ENCODE measurements at regions not wholly inside any gene's neighbourhood (a gene's known extent, or its start where the extent isn't known, plus 50 kb on each side); places are given as distances from the start of the nearest gene placed in this dataset.

- no peak for TF ChIP-seq CTCF (IDR thresholded peaks at IDR 0.05; ENCODE audit: low read depth, low read length, missing control alignments)
Measured at GRCh38 chr2:107160640-107161239, 274.8 kb upstream of the ST6GAL2 start.

GRCh38 chr2:107168141-107168540 lies 282.2 kb upstream of the ST6GAL2 start:
- no peak overlapping the region for H3K4me3 ChIP-seq (replicated peaks; ENCODE audit: low read depth, low read length)
- no peak for TF ChIP-seq CTCF (IDR thresholded peaks at IDR 0.05; ENCODE audit: low read depth, low read length, missing control alignments)
- no peak for DNase-seq (ENCODE audit: extremely low read depth, low read depth)

More at GRCh38 chr2:107160640-107161239, 274.8 kb upstream of the ST6GAL2 start:
- H3K4me3 ChIP-seq (replicated peaks; ENCODE audit: low read depth, low read length), result no peak overlapping the region
- DNase-seq (ENCODE audit: extremely low read depth, low read depth), result no peak

- H3K4me3 ChIP-seq (replicated peaks; ENCODE audit: low read depth, low read length), result no peak overlapping the region
- no peak for TF ChIP-seq CTCF (IDR thresholded peaks at IDR 0.05; ENCODE audit: low read depth, low read length, missing control alignments)
- DNase-seq (ENCODE audit: extremely low read depth, low read depth), result no peak
Measured at GRCh38 chr2:107174171-107174570, 288.2 kb upstream of the ST6GAL2 start.

GRCh38 chr2:107182981-107183380 lies 297.0 kb upstream of the ST6GAL2 start:
- no peak for TF ChIP-seq CTCF (IDR thresholded peaks at IDR 0.05; ENCODE audit: low read depth, low read length, missing control alignments)
- no peak overlapping the region for H3K4me3 ChIP-seq (replicated peaks; ENCODE audit: low read depth, low read length)
- no peak for DNase-seq (ENCODE audit: extremely low read depth, low read depth)

- no peak overlapping the region for H3K4me3 ChIP-seq (replicated peaks; ENCODE audit: low read depth, low read length)
- DNase-seq (ENCODE audit: extremely low read depth, low read depth), result no peak
- no peak for TF ChIP-seq CTCF (IDR thresholded peaks at IDR 0.05; ENCODE audit: low read depth, low read length, missing control alignments)
Measured at GRCh38 chr2:107187870-107188269, 301.9 kb upstream of the ST6GAL2 start.

GRCh38 chr2:107195631-107196030 lies 309.7 kb upstream of the ST6GAL2 start:
- DNase-seq (ENCODE audit: extremely low read depth, low read depth), result no peak
- TF ChIP-seq CTCF (IDR thresholded peaks at IDR 0.05; ENCODE audit: low read depth, low read length, missing control alignments), result no peak
- no peak overlapping the region for H3K4me3 ChIP-seq (replicated peaks; ENCODE audit: low read depth, low read length)
